Stimulated activated CD8-positive, alpha-beta memory T cell treated with anti-CD3 and anti-CD28 coated beads, Interleukin-12 subunit alpha, Interleukin-12 subunit beta, amount 100 ng/mL, for 1 hour (primary cell): ENCODE measurements at regions not wholly inside any gene's neighbourhood (a gene's known extent, or its start where the extent isn't known, plus 50 kb on each side); places are given as distances from the start of the nearest gene placed in this dataset.

ENCODE experiments used
- DNase-seq: peaks from one replicate; pipeline ENCODE4 v3.0.0-alpha.2; 2020; ENCODE audit warnings: low read depth

- no peak for DNase-seq
Observed at GRCh38 chr5:125138266-125138665, 391.8 kb upstream of the ZNF608 start.

GRCh38 chr5:125139590-125139989 lies 393.2 kb upstream of the ZNF608 start:
- DNase-seq: no peak

GRCh38 chr5:125140220-125140619 lies 393.8 kb upstream of the ZNF608 start:
- no peak for DNase-seq

- DNase-seq: no peak
Observed at GRCh38 chr5:125140855-125141254, 394.4 kb upstream of the ZNF608 start.

GRCh38 chr5:125142458-125142857 lies 396.0 kb upstream of the ZNF608 start:
- no peak for DNase-seq

- DNase-seq: no peak
Observed at GRCh38 chr5:125143011-125143410, 396.6 kb upstream of the ZNF608 start.

GRCh38 chr5:125148076-125148475 lies 401.6 kb upstream of the ZNF608 start:
- no peak for DNase-seq

- no peak for DNase-seq
Observed at GRCh38 chr5:125148706-125149105, 402.3 kb upstream of the ZNF608 start.

GRCh38 chr5:125149110-125149509 lies 402.7 kb upstream of the ZNF608 start:
- DNase-seq: no peak

GRCh38 chr5:125149527-125149926 lies 403.1 kb upstream of the ZNF608 start:
- DNase-seq: no peak

GRCh38 chr5:125150041-125150669 lies 403.7 kb upstream of the ZNF608 start:
- no peak for DNase-seq

- no peak for DNase-seq
Observed at GRCh38 chr5:125151150-125151900, 404.9 kb upstream of the ZNF608 start.

GRCh38 chr5:125152044-125152443 lies 405.6 kb upstream of the ZNF608 start:
- DNase-seq: no peak

- DNase-seq: no peak
Observed at GRCh38 chr5:125152461-125153189, 406.2 kb upstream of the ZNF608 start.

- no peak for DNase-seq
Observed at GRCh38 chr5:125153231-125153630, 406.8 kb upstream of the ZNF608 start.

GRCh38 chr5:125154301-125155110 lies 408.1 kb upstream of the ZNF608 start:
- DNase-seq: no peak

- no peak for DNase-seq
Observed at GRCh38 chr5:125160787-125161502, 414.5 kb upstream of the ZNF608 start.

- no peak for DNase-seq
Observed at GRCh38 chr5:125162714-125163113, 416.3 kb upstream of the ZNF608 start.

GRCh38 chr5:125169396-125169795 lies 423.0 kb upstream of the ZNF608 start:
- no peak for DNase-seq

GRCh38 chr5:125171641-125172040 lies 425.2 kb upstream of the ZNF608 start:
- DNase-seq: no peak

- DNase-seq: no peak
Observed at GRCh38 chr5:125175348-125176004, 429.0 kb upstream of the ZNF608 start.
